Mesenteric fat pad (tissue), 1 donor: ENCODE measurements at regions not wholly inside any gene's neighbourhood (a gene's known extent, or its start where the extent isn't known, plus 50 kb on each side); places are given as distances from the start of the nearest gene placed in this dataset.

Experiments used
- DNase-seq: peaks from one replicate; pipeline ENCODE4 v3.0.0-alpha.2; 2020; ENCODE audit warnings: low spot score
- donor health status: DM: yes; HTN: yes; CAD: no.

DNA sequence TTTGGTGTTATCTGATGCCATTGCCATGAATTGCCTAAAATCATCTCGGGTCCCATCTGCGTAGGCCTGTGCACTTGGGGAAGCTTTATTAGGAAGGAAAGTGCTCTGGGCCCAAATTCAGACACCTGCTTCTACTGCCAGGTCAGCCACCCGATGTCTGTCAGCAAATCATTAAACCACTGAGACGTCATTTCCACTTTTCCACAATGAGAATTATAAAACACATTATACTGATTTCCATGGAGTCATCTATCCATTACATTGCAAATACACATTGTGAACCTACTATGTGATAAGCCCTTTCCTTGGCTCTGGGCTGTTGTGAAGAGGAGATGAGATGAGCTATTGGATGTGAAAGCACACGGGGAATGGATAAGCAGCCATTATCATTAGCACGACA lies 1022.9 kb downstream of the BCL11B start:
- DNase-seq = no peak

DNA sequence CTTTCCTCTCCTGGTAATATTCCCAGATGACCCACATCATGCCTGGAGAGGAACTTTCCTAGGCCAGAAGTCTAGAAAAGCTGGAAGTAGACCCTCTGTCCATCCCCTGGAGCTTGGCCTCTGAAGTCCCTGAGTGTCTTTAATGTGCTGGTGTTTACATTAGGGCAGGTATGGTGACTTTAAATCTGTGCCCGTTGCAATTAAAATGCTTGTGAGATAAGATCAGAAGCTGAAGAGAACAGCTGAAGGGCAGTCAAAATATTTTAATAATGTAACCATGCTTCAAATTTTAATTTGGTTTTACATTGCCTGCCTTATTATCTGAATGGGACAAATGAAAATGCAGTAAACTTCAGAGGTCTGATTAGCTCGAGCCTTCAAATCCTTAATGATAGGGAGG lies 1022.5 kb downstream of the BCL11B start:
- DNase-seq = no peak

DNA sequence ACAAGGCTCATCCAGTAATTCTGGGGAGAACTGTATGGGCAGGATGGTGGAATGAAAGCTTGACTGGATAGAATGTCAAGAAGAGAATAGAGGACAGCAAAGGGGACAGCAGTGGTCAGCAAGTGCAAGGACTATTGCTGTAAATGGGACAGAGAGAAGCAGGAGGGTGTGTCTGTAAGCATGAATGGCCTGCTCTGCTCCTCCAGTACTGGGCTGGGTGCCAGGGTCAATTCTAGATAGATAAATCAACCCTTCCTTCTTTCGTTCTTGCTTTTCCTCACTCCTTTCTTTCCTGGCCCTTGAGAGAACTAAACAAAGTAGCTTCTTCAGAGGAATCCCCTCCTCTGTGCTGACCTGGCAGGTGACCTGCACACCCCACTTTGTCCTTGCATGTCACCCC lies 1019.2 kb downstream of the BCL11B start:
- DNase-seq = no peak

DNA sequence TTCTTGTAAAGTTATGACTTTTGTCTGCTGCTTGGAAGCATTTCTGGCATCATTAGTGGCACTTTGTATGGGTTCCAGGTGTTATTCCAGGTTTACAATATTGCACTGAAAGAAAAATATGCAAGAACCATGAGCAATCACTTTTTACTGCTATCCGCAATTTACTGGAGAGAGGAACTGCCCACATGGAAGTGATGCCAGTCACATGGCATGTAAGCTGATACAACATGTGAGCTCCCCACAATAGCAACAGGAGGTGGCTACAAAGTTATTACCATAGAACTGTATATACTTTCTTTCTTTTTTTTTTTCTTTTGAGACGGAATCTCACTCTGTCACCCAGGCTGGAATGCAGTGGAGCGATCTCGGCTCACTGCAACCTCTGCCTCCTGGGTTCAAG lies 1012.1 kb downstream of the BCL11B start:
- no peak for DNase-seq

DNA sequence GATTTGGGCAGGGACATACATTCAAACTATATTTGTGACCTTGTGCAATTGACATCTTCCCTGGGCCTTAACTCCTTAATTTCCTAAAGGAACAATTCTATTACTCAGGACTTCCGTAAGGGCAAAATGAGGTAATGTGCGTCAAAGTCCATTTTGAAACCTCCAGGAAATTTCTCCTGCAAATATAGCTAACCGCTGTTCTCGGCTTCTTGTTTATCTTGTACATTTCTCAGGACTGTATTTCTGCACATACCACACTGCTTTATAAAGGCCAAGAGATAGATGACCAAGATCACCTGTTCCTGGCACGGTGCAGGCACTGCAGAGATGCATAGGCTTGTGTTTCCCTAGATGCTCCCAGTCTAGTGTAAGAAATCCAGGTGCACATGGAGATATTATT lies 1009.4 kb downstream of the BCL11B start:
- no peak for DNase-seq

DNA sequence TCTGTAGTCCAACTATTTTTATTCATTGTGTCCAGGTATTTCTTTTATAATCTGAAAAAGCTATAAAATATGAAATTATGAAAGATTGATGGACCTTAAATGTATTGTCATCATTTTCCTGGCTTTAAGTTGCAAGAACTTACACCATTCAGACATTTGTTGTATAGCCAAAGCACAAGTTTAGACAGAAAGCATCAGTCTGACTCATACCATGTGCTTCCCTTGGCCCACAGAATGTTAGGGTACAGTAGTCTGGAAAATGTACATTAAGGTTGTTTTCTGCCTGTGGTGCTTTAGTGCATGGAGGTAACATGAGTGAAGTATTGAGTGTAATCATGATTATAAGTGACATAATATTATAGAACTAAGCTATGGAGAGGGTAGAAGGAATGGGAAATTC lies 1002.5 kb downstream of the BCL11B start:
- no peak for DNase-seq

DNA sequence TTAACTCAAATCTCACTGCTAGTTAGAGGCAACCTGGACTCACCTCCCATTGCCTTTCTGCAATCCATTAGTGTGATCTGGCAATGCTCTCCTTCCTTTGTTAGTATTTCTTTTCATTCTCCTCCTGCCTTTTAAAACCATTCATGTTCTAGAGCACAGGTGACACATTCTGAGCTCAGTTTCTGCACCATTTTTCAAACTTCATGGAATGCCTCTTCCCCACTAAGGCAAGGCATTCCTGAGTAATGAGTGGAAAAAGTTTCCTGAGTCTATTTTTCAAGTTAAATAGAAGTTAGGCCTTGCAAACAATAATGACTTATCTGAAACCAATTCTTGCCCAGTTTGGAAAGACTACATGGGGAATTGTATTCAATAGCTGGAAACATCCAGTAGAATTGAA lies 1001.8 kb downstream of the BCL11B start:
- DNase-seq = no peak

DNA sequence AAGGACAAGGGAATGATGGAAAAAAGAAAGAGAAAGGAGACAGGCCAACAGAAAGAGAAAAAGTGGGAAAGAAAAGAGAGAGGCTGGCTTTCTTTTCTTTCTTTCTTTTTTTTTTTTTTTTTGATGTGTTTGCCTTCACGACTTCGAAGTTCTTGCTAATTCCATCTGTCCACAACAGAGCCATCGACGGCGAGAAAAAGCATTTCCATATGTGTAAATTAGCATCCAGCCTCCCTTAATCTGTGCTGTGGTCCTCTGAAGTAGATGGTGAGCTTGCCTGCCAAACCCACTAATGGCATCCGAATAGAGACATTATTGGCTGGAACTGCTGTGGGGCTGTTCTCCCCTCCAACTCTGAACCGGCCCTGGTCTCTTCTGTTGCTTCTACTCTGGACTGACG lies 997.4 kb downstream of the BCL11B start:
- no peak for DNase-seq

DNA sequence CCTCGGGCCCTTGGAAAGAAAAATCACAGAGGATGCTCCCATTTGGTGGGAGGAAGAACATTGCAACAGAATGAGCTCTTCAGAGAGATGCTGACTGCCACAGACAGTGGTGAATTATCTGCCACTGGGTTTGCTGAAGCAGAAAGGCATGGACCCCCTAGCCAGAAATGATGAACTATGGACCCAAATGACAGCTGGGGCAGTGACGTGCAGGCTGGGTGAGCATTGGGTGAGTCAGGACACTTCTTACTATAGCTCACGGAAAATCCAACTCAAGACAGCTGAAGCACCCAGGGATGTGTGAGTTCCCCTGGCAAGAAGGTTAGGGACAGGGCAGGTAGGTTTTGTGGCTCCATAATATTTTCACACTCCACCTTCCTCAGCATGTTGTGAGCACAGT lies 993.2 kb downstream of the BCL11B start:
- no peak for DNase-seq

DNA sequence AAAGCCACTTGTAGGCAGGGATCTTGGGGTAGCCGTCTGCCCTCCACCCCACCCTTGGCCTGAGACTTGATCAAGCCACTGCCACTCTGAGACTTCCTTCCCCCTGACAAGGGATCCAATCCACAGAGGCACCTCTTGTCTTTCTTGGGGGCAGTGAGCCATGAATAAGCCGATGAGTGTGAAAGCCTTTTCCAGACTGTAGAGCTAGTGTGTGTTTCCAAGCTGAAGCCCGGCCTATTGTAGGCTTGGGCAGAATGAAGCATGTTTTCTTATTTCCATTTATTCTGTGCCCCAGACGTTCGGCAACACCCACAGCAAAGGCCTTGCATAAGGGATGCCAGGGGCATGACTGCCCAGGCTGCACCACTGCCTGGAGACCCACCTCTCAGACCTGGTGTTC lies 991.6 kb downstream of the BCL11B start:
- DNase-seq = no peak

DNA sequence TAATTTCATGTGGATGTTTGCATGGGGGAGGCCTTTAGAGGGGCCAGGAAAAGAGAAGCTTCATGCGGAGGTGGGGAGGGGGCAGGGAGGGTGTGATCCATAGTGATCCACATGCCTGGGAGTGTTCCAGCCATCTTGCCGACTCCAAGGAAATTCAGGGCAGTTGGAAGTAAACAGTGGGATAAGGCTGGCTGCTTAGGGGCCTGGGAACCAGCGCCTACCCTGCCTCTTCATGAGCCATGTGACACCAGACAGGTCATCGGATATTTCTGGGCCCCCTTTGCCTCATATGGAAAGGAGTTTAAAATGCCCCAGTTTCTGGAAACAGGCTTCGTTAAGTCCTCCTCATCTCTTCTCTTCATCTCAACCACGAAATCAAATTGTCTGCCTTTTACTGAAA lies 983.2 kb downstream of the BCL11B start:
- DNase-seq = no peak

DNA sequence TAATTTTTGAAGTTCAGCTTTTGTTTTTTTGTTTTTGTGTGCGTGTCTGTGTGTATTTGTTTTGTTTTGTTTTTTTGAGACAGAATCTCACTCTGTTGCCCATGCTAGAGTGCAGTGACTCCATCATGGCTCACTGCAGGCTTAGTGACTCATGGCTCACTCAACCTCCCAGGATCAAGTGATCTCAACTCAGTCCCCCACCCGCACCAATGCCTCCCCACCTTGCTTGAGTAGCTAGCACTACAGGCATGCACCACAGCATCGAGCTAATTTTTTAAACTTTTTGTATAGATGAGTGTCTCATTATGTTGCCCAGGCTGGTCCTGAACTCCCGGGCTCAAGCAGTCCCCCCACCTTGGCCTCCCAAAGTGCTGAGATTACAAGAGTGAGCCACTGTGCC lies 981.4 kb downstream of the BCL11B start:
- no peak for DNase-seq

DNA sequence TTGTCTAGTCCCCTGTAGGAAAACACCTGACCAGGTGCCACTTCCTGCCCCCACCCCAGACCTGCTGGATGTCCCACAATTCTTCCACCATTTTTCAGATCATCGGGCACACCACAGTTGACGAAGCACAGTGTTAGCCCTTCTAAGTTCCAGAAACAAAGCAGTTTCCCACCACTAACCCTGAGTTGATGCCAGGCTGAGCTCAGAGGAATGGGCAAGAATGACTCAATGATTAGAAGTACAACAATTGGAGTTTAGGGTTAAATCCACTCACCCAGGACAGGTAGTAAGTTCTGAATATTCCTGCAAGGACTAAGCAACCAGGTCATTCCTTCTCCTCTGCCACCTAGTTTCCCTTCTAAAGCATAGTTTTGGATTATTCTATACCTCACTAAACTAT lies 979.8 kb downstream of the BCL11B start:
- no peak for DNase-seq

DNA sequence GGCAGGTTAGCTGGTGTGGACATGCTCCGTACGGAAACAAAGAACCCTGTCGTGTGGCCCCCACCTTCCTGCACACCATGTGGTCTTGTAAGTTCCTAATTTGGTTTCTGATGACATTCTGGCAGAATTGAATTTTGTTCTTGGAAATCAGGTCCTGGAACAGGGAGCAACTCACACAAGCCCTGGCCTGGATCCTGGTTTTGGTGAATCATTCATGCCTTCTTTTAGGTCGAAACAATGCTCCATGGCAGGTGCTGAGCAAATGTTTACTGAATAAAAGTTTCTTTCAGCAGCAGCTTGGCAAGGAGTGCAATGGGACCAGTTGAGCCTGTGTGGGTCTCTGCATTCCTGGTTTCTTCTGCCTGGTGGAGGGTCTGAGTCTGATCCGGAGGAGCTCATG lies 978.4 kb downstream of the BCL11B start:
- DNase-seq = no peak

DNA sequence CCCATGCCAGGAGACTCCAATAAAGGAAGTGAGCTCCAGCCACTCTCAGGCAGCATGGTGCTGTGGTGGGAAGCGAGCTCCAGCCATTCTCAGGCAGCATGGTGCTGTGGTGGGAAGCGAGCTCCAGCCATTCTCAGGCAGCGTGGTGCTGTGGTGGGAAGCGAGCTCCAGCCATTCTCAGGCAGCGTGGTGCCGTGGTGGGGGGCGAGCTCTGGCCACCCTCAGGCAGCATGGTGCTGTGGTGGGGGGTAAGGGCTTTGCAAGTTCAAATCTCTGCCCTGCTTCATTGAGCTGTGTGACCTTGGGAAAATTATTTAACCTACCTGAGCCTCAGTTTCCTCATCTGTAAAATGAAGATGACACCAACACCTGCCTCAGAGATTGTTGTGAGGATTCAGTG lies 975.1 kb downstream of the BCL11B start:
- no peak for DNase-seq

DNA sequence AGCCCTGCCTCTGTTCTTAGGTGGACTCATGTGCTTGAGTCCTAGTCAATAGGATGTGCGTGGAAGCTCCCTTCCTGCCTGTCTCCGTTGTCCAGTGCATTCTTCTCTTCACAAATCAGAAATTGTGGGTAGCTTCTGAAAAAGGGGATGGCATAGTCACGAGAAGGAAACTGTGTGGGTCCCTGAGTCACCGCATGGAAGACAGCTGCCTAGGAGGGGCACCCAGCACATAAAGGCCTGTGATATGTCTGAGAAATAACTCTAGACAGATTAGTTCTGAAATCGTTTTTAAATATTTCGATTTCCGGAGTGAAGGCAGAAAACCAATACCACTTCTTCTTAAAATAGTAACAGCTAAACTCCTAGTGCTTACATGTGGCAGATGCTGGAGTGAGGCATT lies 974.4 kb downstream of the BCL11B start:
- DNase-seq = no peak

DNA sequence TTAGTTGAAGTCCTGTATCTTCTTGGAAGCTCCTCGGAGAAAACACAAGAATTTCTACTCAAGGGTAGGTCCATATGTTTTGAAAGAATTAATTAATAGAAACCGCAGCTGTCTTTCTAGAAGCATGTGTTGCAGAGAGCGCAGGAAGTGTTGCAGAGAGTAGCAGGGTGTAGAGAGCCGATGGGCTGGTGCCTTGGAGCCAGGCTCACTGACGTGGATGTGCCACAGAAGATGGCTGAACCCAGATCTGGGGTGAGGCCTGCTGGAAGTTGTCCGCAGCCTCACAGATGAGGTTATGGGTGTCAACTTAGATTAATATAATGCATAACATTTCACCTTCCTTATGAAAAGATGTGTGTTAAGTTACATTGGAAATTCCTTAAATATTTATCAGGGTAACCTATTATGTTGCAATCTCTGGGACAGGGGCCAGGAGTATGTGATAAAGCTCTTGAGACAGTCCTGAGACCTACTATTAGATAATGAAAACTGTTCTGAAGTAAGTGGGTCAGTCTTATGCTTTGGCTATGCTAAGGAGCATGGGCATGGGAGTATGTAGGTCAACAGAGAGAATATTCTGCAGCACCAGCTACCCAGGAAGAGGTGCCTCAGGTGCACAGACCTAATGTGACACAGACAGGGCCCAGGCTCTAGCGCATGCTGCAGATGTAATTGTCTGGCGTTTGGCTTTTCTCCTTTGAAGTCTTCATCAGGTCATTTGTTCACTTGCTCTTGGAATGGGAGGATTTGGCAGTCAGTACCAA lies 973.3 kb downstream of the BCL11B start:
- no peak for DNase-seq

DNA sequence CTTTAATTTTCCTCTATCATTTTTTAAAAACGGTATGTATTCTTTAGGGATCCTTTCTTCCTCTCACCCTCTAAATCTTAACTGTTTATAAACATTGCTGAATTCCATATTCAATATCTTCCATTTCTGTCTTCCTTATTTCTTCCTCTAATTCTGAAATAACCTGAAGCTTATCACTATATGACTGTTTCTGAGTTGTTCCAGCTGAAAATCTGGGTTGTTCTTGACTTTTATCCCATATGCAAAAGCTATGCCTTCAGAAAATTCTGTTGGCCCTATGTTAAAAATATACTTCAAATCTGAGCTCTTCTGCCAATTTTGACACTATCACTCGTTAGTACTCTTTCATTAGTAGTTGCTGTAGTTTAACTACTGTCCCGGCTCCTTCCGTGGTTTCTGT lies 970.3 kb downstream of the BCL11B start:
- DNase-seq = no peak

DNA sequence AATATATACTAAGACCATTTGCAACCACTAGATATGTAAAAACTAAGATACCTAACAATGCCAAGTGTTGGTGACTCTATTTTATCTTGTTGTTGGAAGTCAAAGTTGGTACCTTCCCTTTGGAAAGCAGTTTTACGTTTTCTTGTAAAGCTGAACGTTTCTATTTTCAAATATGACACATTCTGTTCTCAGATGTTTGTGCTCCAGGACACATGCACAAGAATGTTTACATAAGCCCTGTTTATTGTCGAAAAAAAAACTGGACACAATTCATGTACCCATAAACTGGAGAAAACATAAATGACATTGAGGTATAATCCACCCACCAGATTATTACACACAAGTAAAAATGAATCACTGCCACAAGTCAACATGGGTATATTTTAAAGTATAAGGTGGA lies 967.4 kb downstream of the BCL11B start:
- DNase-seq = no peak

DNA sequence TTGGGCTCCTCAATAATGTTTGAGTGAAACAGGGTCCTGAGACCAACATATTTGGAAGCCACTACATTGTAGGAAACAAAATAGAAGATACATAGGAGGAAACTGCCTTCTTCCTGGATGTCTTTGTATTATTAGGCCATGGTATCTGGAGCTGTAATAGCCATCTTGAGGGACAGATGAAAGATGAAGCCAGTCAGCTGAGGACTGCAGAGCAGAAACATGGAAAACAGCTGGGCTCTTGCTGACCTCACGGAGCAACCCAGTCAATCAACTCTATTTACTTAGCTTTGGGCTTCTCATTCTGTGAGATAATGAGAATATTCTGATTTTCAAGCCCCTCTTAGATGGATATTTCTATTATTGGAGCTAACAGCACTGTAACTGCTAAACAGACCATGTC lies 962.4 kb downstream of the BCL11B start:
- DNase-seq = no peak

DNA sequence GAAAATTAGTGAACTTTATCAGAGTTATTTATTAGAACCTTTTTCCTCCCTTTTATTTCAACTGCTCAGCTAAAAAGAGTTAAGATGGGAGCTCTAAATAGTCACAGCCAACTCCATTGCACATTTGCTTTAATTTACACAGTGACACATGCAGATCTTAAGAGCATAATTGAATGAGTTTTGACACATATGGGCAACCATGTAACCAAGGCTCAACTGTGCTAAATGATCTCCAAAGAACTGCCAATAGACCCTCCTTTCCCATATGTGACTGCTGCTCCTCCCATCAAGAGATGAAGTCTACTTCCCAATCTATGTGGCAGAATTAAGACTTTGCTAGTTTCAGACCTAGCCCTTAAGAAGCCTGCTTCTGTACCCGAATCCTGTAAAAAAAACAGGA lies 960.0 kb downstream of the BCL11B start:
- DNase-seq = no peak

DNA sequence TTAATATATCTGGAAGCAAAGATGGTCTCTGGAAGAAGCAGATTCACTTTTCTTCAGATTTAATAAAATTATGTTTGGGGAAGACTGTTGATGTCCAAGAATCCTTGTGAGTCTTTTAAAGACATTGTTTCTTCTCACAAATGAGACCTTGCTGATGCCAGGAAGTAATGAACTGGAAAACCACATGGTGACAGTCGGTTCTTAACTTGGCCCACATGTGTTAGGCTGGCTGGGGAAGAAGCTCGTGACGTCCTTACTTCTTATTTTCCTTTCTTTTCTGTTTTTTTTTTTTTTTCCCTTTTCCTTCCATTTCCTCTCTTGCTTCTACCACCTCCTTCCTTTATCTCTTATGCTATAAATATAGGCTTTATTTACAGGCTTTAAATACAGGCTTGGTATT lies 950.2 kb downstream of the BCL11B start:
- DNase-seq = no peak

DNA sequence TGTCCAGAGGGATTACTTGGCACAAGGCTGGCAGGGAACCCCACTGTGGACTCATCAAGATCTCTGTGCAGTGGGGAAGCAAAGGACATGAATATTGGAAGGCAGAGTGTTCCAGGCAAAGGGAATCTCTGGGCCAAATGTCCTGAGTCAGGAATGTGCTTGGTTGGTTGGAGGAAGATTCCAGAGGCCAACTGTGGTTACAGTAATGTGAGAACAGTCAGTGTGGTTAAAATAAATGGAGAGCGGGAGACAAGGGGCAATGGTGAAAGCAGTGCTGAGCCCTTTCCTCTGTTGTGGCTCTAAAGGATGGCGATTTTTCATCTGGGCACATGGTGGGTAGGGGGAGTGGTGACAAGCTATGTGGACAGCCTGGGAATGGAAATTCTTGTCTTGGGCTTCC lies 948.2 kb downstream of the BCL11B start:
- no peak for DNase-seq

DNA sequence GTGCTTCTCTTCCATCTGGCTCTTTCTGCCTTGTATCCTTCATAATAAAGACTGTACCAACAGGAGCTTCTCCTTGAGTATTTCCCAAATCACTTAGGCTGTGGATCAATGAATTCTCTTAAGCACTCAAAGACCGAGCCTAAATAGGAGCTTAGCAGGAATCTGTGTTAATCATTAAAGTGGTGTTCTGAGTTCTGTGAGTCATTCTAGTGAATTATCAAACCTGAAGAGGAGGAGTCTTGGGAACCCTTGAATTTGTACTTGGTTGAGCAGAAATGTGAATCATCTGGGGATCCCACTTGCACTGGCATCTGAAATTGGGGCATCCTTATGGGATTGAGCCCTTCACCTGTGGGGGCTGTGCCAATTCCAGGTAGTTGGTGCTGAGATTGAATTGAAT lies 946.2 kb downstream of the BCL11B start:
- no peak for DNase-seq
